T-cell (primary cell): ENCODE measurements at regions not wholly inside any gene's neighbourhood (a gene's known extent, or its start where the extent isn't known, plus 50 kb on each side); places are given as distances from the start of the nearest gene placed in this dataset.
"Not testable (repeated sequence)": the region's sequence is repeated elsewhere in the genome, so short reads cannot be mapped to it uniquely, and the experiment has no call there.

Experiments used
- ATAC-seq, 4 experiments: fragments of 200-7000 bp in 3 of 4; fragments of 150-1000 bp in 1 of 4; cut with Tn5 transposase; replicated peaks in 1 of 4; 1 replicate in 3 of 4; 2 replicates in 1 of 4; pipeline ENCODE4 v1.10.0; 2021; ENCODE audit warnings: moderate library complexity in 3 of 4, mild to moderate bottlenecking in 2 of 4, moderate number of reproducible peaks in 1 of 4
- CTCF ChIA-PET, 2 donors: fragments of 300-600 bp; sonication (Branson Sonifier 250); formaldehyde crosslinking; loops; one replicate each; lab custom pipeline; 2022; ENCODE audit warnings: antibody characterized with exemption in 2 of 2; lab: Charles Lee
- POLR2A ChIA-PET, 2 donors: fragments of 300-600 bp; sonication (Branson Sonifier 250); formaldehyde crosslinking; loops; one replicate each; lab custom pipeline; 2022; ENCODE audit warnings: antibody characterized with exemption in 2 of 2; lab: Charles Lee
- DNase-seq, 35 experiments: peaks; one replicate each; pipeline versions ENCODE4 v3.0.0 to v3.0.0-alpha.2; 2013 to 2023
- H3K27ac ChIP-seq: one replicate; pipeline ENCODE4 v1.5.1; 2013; ENCODE audit warnings: low read length
- H3K27me3 ChIP-seq, 2 experiments: replicated peaks in 1 of 2; 1 replicate in 1 of 2; 2 replicates in 1 of 2; pipeline versions ENCODE4 v1.6.1 to v1.7.0; 2013; ENCODE audit warnings: low read length in 1 of 2, mixed read lengths in 1 of 2; ENCODE audit not compliant: control insufficient read depth in 2 of 2, insufficient read depth in 2 of 2; ENCODE audit errors: extremely low read depth in 1 of 2
- H3K36me3 ChIP-seq, 2 donors: 1 replicate in 1 of 2; 2 replicates in 1 of 2; pipeline versions ENCODE4 v1.6.1 to v1.7.0; 2013; ENCODE audit warnings: low read length in 1 of 2; ENCODE audit not compliant: control insufficient read depth in 2 of 2, insufficient read depth in 1 of 2; ENCODE audit errors: extremely low read depth in 1 of 2
- H3K4me1 ChIP-seq, 2 experiments: 1 replicate in 1 of 2; 2 replicates in 1 of 2; pipeline versions ENCODE4 v1.6.1 to v1.7.0; 2013; ENCODE audit warnings: low read length in 2 of 2, mixed read lengths in 1 of 2; ENCODE audit not compliant: insufficient read depth in 2 of 2, control insufficient read depth in 1 of 2; ENCODE audit errors: extremely low read depth in 1 of 2
- H3K4me3 ChIP-seq, 2 donors: 1 replicate in 1 of 2; 2 replicates in 1 of 2; pipeline versions ENCODE4 v1.5.1 to v1.7.0; 2013; ENCODE audit warnings: mild to moderate bottlenecking in 2 of 2, low read length in 1 of 2, moderate library complexity in 1 of 2; ENCODE audit not compliant: control insufficient read depth in 1 of 2; ENCODE audit errors: extremely low read depth in 1 of 2
- H3K9me3 ChIP-seq: 2 replicates; pipeline ENCODE4 v1.7.0; 2013
- H3K27ac Mint-ChIP-seq, 2 donors: one replicate each; pipeline ENCODE4 v1.8.0; 2020 to 2021; ENCODE audit warnings: mild to moderate bottlenecking in 2 of 2, mixed read lengths in 2 of 2
- H3K27me3 Mint-ChIP-seq, 2 donors: one replicate each; pipeline ENCODE4 v1.8.0; 2021 to 2022; ENCODE audit warnings: mixed read lengths in 2 of 2
- H3K36me3 Mint-ChIP-seq: one replicate; pipeline ENCODE4 v1.8.0; 2021; ENCODE audit warnings: mixed read lengths
- H3K4me1 Mint-ChIP-seq, 3 donors: one replicate each; pipeline ENCODE4 v1.8.0; 2020 to 2022; ENCODE audit warnings: mixed read lengths in 3 of 3, mild to moderate bottlenecking in 1 of 3
- H3K4me3 Mint-ChIP-seq, 3 donors: one replicate each; pipeline ENCODE4 v1.8.0; 2020 to 2022; ENCODE audit warnings: mild to moderate bottlenecking in 3 of 3, mixed read lengths in 3 of 3, moderate library complexity in 3 of 3
- H3K9me3 Mint-ChIP-seq, 3 donors: one replicate each; pipeline ENCODE4 v1.8.0; 2020 to 2022; ENCODE audit warnings: mixed read lengths in 3 of 3
- WGBS: methylation state at CpG from one replicate; pipeline ENCODE4 v1.1.5; 2013; ENCODE audit warnings: missing lambda C conversion rate; ENCODE audit not compliant: insufficient coverage; 5-methylcytosine and 5-hydroxymethylcytosine counted together

- Mint-ChIP-seq H3K36me3 (no peaks in the 10 kb centered on the region), H3K27ac (no peak overlapping the region), H3K4me1 (no peaks in the 10 kb centered on the region), H3K27me3 (no peaks in the 10 kb centered on the region), H3K9me3 (peaks cover 0 to 24% (median 11%) of the 10 kb centered on the region in 3 donors), H3K4me3 (no peak overlapping the region)
- no peak for ATAC-seq
- CTCF ChIA-PET, result no interaction called here
- WGBS, result no CpG with 5 or more reads among the region's 2 CpGs
- Histone ChIP-seq H3K4me3 (no peak overlapping the region), H3K36me3 (no peaks in the 10 kb centered on the region), H3K4me1 (no peaks in the 10 kb centered on the region), H3K27ac (no peak overlapping the region), H3K27me3 (peaks cover 0 to 6% of the 10 kb centered on the region in 2 experiments), H3K9me3 (no peaks in the 10 kb centered on the region)
- POLR2A ChIA-PET, result no interaction called here
- no peak for DNase-seq
Observed at GRCh38 chr19:31892060-31892459, 453.4 kb upstream of the ZNF507 start.

- H3K4me1 ChIP-seq, DNase-seq, POLR2A ChIA-PET, ATAC-seq, H3K36me3 ChIP-seq, H3K27ac ChIP-seq, H3K27ac Mint-ChIP-seq, H3K27me3 Mint-ChIP-seq, H3K4me3 Mint-ChIP-seq, H3K4me1 Mint-ChIP-seq, H3K36me3 Mint-ChIP-seq, H3K4me3 ChIP-seq, H3K27me3 ChIP-seq, CTCF ChIA-PET, H3K9me3 ChIP-seq: not testable (repeated sequence)
- H3K9me3 Mint-ChIP-seq, result peaks cover 0 to 24% (median 11%) of the 10 kb centered on the region in 3 donors
- 79% methylated on average over 3 of the region's 4 CpGs for WGBS
Observed at GRCh38 chr19:31893491-31893890, 451.9 kb upstream of the ZNF507 start.

GRCh38 chr19:31894451-31894850 is 451.0 kb upstream of the ZNF507 start:
- ChIA-PET CTCF (no interaction called here), POLR2A (no interaction called here)
- H3K27me3 Mint-ChIP-seq, result no peaks in the 10 kb centered on the region
- H3K4me3 Mint-ChIP-seq, result no peak overlapping the region
- Histone ChIP-seq H3K4me3 (no peak overlapping the region), H3K27me3 (peaks cover 0 to 6% of the 10 kb centered on the region in 2 experiments), H3K36me3 (no peaks in the 10 kb centered on the region), H3K4me1 (no peaks in the 10 kb centered on the region), H3K27ac (no peak overlapping the region), H3K9me3 (no peaks in the 10 kb centered on the region)
- H3K36me3 Mint-ChIP-seq, result no peaks in the 10 kb centered on the region
- WGBS, result no CpG with 5 or more reads among the region's 1 CpG
- no peak for ATAC-seq
- H3K9me3 Mint-ChIP-seq, result peaks cover 0 to 18% (median 11%) of the 10 kb centered on the region in 3 donors
- H3K27ac Mint-ChIP-seq, result no peak overlapping the region
- DNase-seq, result no peak
- no peaks in the 10 kb centered on the region for H3K4me1 Mint-ChIP-seq

GRCh38 chr19:31897292-31897691 is 448.1 kb upstream of the ZNF507 start:
- no peak for DNase-seq
- Mint-ChIP-seq H3K27ac (no peak overlapping the region), H3K9me3 (peaks cover 0 to 14% (median 11%) of the 10 kb centered on the region in 3 donors), H3K4me1 (no peaks in the 10 kb centered on the region), H3K27me3 (no peaks in the 10 kb centered on the region), H3K4me3 (no peak overlapping the region), H3K36me3 (no peaks in the 10 kb centered on the region)
- Histone ChIP-seq H3K9me3 (no peaks in the 10 kb centered on the region), H3K36me3 (no peaks in the 10 kb centered on the region), H3K27me3 (no peaks in the 10 kb centered on the region), H3K4me3 (no peak overlapping the region), H3K27ac (no peak overlapping the region), H3K4me1 (no peaks in the 10 kb centered on the region)
- ChIA-PET POLR2A (no interaction called here), CTCF (no interaction called here)
- no peak for ATAC-seq
- 60% methylated on average over 3 of the region's 3 CpGs for WGBS

DNA sequence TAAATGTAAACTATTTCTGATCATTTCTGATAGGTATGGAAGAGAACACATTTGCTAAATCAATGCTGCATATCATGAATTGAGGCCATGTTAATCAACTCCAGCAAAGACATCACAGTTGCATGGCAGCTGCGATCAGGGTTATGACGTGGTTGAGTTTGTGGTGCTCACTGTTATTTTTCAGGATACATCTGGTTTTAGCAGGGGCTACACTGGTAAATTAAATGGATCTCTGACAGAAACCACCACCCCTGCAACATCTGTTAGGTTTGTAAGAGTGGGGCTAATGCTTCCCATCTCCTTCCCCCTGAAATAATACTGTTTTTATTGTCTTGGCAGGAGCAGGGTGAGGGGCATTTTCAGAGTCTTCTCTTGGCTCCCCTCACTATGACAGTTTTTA is 444.4 kb upstream of the ZNF507 start:
- Mint-ChIP-seq H3K4me1 (peaks cover 0 to 2% (median 0%) of the 10 kb centered on the region in 3 donors), H3K9me3 (peaks cover 0 to 11% (median 2%) of the 10 kb centered on the region in 3 donors), H3K27ac (no peak overlapping the region), H3K36me3 (no peaks in the 10 kb centered on the region), H3K4me3 (no peak overlapping the region), H3K27me3 (no peaks in the 10 kb centered on the region)
- Histone ChIP-seq H3K27ac (no peak overlapping the region), H3K36me3 (no peaks in the 10 kb centered on the region), H3K9me3 (no peaks in the 10 kb centered on the region), H3K4me1 (no peaks in the 10 kb centered on the region), H3K4me3 (no peak overlapping the region), H3K27me3 (no peaks in the 10 kb centered on the region)
- no peak for DNase-seq
- no CpG with 5 or more reads among the region's 2 CpGs for WGBS
- no peak for ATAC-seq
- CTCF ChIA-PET, result no interaction called here
- POLR2A ChIA-PET, result no interaction called here

DNA sequence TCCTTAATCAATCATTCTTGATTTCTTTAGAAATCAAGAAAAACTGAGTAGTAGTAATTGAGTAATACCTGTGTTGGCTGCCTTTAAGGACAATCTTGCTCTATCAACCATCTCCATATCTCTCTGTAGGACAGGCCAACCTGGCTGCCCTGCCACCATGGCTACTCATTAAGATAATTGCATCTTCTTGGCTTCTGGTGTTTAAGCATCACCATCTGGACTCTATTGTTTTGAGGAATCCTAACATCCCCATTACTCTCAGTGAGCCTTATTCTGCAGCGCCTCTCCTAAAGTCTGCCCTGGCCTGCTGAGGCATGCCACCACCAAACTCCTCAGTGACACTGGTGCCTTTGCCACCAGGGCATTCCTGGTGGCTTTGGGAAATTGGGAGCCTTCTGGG is 442.6 kb upstream of the ZNF507 start:
- peaks cover 0 to 11% (median 2%) of the 10 kb centered on the region in 3 donors for H3K9me3 Mint-ChIP-seq
- ChIA-PET POLR2A (no interaction called here), CTCF (no interaction called here)
- H3K27ac Mint-ChIP-seq, result no peak overlapping the region
- H3K9me3 ChIP-seq, result no peaks in the 10 kb centered on the region
- H3K4me3 Mint-ChIP-seq, result no peak overlapping the region
- peaks cover 0 to 2% of the 10 kb centered on the region in 2 experiments for H3K27me3 ChIP-seq
- no peak overlapping the region for H3K27ac ChIP-seq
- no peak for DNase-seq
- WGBS, result no CpG with 5 or more reads among the region's 1 CpG
- H3K27me3 Mint-ChIP-seq, result no peaks in the 10 kb centered on the region
- no peak overlapping the region for H3K4me3 ChIP-seq
- ATAC-seq, result no peak
- no peaks in the 10 kb centered on the region for H3K36me3 ChIP-seq
- H3K4me1 Mint-ChIP-seq, result peaks cover 0 to 3% (median 1%) of the 10 kb centered on the region in 3 donors
- H3K4me1 ChIP-seq, result no peaks in the 10 kb centered on the region
- no peaks in the 10 kb centered on the region for H3K36me3 Mint-ChIP-seq

GRCh38 chr19:31903979-31904378 is 441.4 kb upstream of the ZNF507 start:
- peaks cover 0 to 3% (median 1%) of the 10 kb centered on the region in 3 donors for H3K4me1 Mint-ChIP-seq
- Histone ChIP-seq H3K4me3 (no peak overlapping the region), H3K27ac (no peak overlapping the region), H3K27me3 (peaks cover 0 to 2% of the 10 kb centered on the region in 2 experiments), H3K36me3 (no peaks in the 10 kb centered on the region), H3K9me3 (no peaks in the 10 kb centered on the region), H3K4me1 (no peaks in the 10 kb centered on the region)
- ChIA-PET CTCF (no interaction called here), POLR2A (no interaction called here)
- H3K27me3 Mint-ChIP-seq, result no peaks in the 10 kb centered on the region
- H3K4me3 Mint-ChIP-seq, result no peak overlapping the region
- WGBS, result no CpG with 5 or more reads among the region's 2 CpGs
- H3K9me3 Mint-ChIP-seq, result peaks cover 0 to 11% (median 2%) of the 10 kb centered on the region in 3 donors
- no peak for ATAC-seq
- no peak for DNase-seq
- H3K36me3 Mint-ChIP-seq, result no peaks in the 10 kb centered on the region
- no peak overlapping the region for H3K27ac Mint-ChIP-seq
